ENCODE measurements at regions not wholly inside any gene's neighbourhood (a gene's known extent, or its start where the extent isn't known, plus 50 kb on each side); places are given as distances from the start of the nearest gene placed in this dataset.

- TF ChIP-seq CTCF (IDR thresholded peaks at IDR 0.05) = no peak
- TF ChIP-seq POLR2A (IDR thresholded peaks at IDR 0.05) = no peak
These were observed 122.3 kb downstream of the XCL2 start for GRCh38 chr1:168421399-168422004.

Data from upper lobe of left lung (tissue), 4 donors.